SHP77 treated with DMSO at 0.1 percent for 48 hours (cell line): ENCODE measurements at regions not wholly inside any gene's neighbourhood (a gene's known extent, or its start where the extent isn't known, plus 50 kb on each side); places are given as distances from the start of the nearest gene placed in this dataset.
A peak's percentile ranks its signal among the peaks of the same experiment; 100 is the strongest.

Experiments used
- DNase-seq: peaks from one replicate; lab custom pipeline; 2025; lab: John Stamatoyannopoulos, UW

DNA sequence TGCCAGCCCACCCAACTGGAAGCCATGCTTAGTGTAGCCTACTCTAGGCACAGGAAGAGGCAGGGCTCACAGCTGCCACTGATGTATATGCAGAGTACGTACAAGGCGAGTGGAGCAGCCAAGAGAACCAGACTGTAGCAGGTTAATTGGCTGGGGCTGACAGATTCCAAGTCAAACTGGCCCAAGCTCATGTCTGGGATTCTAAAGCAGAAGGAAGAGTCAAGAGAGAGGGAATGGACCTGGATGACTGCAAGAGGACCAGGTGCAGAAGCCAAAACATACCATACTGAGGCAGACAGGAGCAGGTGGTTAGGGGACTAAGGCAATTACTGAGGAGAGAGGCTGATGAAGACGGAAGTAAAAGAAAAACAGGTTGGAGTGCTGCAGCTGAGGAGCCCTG, 51.3 kb upstream of the LRRN2 start:
- DNase-seq = peak; percentile 67

DNA sequence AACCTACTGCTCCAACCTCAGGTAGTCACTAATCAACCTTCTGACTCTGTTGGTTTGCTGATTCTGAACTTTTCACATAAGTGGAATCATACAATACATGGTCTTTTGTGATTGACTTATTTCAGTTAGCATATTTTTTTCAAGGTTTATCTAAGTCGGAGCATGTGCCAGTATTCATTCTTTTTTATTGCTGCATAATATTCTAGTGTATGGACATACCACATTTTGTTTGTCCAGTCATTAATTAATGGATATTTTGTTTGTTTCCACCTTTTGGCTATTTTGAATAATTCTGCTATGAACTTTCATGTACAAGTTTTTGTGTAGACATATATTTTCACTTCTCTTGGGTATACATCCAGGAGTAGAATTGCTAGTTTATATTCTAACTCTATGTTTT, 53.0 kb upstream of the LRRN2 start:
- DNase-seq = no peak

DNA sequence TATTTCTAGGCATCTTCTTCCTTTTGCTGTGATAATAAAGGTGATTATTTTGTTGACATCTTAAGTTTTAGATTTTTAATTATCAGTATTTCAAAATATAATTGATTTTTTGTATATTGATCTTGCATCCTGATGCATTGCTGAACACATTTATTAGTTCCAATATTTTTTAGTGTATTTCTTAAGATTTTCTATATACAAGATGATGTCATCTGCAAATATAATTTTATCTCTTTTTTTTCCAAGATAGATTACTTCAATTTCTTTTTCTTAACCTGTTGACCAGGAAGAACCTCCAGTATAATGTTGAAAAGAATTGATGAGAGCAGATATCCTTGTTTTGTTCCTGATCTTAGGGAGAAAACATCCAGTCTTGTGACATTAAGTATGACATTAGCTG, 54.8 kb upstream of the LRRN2 start:
- DNase-seq = no peak

DNA sequence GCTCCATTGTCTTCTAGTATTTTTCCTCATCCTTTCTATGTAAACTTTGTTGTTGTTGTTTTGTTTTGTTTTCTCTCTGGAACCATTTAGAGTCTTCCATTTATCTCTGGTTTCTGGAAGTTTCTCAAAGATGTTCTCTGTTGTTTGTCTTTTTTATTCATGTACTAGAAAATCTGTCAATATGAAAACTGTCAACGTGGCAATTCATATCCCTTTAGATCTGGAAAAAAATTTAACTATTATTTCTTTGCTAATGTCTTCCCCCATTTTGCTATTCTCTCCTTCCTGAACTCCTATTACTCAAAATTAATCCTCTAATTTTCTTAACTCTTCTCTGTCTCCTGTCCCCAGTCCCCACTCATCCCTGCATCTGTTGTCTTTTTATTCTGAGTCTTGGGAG, 55.9 kb upstream of the LRRN2 start:
- DNase-seq = no peak

DNA sequence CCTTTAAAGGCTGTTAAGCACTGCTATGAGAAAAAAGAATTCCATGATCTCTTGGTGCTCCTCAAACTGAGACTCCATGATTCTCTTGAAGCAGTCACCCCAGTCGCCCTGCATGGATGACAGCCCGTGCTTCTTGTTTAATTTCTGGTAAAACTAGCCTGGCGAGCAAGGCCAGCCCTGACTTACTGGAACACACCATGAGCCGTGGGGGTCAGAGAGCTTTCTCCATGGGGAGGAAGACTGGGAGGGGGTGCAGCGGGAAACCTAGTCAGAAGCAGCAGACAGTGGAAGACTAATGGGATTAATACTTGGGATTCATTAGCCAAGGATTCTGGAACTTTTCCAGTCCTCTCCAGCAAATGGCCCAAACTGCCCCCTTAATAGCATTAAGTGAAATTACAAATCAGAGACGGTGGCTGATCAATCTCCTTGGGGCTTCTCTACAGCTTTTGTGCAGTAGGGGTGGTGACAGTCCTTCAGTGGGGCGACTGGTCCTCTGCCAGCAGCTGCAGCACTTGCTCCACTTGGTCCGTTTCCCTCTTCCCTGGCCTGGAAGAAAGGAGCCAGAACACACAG, 57.2 kb upstream of the LRRN2 start:
- no peak for DNase-seq

DNA sequence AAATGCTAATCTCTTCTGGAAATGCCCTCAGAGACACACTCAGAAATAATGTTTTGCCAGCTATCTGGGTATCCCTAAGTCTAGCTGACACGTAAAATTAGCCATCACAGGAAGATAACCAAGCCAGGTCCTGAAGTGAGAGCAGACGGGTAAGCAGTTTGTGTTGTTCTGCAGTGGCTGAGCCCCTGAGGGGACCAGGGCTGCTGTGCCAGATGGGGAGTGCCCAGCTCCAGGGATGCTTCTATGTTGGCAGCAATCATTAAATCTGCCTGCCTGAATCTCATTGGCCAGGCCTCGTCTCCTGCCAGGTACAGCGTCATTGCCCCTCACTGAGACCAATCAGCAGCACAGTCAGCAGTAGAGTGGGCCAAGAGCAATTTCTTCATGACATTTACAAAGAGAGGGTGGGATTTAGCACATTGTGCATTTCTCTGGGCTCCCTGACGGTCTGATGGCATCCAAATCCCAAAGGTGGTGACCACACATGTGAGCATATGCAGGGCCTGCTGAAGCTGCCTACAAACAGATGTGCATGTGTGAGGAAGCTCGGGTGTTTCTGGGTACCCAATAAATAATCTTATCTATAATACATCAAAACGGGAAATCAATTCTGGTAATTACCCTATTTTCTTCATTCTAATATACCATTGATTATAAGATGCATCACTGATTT, 58.7 kb upstream of the LRRN2 start:
- DNase-seq = no peak

DNA sequence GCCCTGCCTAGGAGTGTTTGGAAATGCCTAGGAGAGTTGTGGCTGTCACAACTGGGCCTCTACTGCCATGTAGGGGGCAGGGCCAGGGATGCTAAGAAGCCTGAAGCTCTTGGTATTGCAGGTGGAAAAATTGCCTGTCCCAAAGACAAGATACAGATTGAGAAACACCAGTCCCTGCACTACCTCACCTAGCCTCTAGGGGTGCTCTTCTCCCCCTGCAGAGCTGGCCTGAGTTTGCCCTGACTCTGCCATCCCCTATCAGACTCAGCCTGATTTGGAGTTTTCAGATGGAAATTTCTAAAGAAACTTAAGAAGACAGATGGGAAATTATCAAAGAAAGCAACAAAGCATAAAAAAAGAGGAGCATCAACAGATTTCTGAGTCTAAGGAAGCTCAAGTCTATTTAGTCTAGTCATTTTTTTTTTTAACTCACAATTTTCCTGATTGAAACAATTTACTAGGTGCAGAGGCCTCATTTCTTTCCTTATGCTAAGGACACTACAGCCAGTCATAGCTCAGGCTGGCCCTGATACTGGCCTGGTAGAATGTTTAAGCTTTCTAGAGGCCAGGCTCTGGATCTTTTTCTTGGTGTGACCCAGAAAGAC, 61.4 kb upstream of the LRRN2 start:
- DNase-seq = peak; percentile 10

DNA sequence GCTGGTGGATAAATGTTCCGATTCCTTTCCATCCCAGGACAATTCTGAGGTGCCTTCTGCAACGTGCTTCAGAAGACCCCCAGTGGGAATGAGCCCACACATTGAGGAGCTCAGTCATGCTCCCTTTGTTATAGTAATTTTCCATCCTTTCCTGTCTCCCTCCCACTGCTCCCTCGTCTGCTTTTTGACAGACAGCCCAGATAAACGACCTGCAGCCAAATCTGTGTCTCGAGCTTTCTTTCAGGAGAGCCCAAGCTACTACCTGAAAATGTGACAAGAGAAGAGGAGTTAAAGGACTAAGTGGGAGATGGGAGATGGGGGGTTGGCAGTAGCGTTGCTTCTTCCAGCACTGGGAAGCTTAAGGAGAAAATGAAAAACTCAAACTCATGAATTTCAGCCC, 65.9 kb upstream of the LRRN2 start:
- no peak for DNase-seq

DNA sequence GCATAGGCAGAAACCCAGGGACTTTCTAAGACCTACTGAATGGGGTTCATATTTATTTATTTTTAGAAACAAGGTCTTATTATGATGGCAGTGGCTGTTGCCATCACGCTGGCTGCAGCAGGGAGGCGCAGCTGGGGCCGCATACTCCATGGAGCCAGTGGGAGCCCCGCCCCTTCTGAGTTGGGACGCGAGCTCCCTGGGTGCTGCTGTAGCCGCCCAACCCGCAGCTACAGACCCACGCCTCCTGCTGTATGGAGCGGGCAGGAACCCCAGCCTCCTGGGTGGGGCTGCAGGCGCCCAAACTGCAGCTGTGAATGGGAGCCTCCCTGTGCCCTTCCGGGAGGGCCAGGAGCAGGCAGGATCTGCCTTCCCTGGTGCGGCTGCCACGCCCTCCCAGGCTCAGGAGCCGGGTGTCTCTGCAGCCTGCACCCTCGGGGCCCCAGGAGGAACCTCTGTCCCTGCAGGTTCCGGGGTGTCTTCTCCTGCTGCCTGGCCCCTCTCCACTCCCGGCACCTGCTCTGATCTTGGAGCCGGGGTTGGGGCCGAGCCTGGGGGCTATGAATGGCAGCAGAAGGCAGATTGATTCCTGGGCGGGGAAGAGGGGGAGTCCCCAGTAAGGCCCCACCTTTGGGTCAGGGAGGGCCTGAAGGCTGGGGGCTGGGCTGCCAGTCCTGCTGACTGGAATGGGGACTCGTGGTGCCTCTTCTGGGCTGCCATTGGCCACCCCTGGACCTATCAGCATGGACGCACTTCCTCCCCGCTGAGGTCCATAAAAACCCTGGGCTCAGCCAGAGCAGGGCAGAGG, 66.5 kb upstream of the LRRN2 start:
- DNase-seq = no peak

DNA sequence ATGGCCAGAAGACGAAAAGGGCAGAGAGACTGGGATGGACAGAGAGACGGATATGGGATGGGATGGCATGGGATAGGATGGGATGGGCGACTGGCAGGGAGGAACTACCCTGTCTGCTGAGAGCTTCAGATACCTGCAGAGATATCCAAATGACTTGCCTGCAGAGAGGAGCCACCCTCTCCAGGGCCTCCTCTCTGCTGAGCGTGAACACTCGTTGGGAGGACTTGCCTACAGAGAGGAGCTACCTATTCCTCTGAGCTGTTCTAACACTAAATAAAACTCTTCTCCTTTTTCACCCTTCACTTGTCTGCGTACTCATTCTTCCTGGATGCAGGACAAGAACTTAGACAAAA, 67.1 kb upstream of the LRRN2 start:
- no peak for DNase-seq

DNA sequence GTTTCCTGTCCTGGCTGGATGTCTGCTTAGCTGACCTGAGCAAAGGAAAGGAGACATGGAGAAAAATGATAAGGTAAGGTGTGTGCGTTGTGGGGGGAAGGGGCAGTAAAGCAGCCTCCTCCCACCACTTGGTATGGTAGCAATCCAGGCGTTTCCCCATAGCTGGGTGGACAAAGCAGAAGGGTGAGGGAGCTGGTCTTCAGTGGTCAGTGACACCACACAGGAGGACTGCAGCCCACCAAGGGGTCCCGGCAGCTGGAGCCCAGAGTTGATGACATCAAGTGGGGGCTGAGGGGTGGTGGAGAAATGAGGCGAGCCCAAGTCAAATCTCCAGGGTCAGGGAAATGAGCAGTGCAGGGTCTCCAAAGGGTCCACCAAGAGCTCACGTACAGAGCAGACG, 69.3 kb upstream of the LRRN2 start:
- no peak for DNase-seq

DNA sequence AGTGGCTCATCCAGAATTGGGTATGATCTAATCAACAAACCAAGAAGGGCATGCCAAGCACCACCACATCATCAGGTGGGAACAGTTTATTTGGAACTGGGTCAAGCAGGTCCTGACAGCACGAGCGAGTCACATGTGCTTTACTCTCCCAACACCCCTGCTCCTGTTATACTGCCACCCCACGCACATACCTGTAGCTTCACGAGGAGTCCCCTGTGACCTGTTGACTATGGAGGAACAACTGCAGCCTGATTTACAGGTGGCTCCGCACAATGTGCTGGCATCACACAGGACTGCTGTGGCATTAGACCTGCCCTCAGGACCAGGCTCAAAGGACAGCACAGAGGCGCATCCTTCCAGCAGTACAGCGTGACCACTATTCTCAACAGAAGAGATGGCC, 70.8 kb upstream of the LRRN2 start:
- DNase-seq = no peak

DNA sequence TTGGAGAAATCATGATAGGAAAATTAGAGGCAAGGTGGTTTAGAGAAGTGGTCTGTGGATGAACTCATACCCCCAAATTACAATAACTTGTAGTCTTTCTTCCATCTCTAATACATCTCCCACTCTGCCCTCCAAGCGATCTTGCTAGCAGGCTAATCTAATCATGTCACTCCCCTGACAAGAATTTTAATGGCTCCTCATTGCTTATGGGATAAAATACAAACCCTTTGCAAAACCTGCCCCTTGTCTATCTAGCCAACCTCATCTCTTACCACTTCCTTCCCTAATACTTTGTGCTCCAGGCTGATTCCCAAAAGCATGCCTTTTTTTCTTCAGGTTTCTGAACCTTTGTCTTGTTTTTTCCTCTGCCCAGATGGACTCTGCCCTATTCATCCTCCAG, 71.3 kb upstream of the LRRN2 start:
- DNase-seq = no peak

DNA sequence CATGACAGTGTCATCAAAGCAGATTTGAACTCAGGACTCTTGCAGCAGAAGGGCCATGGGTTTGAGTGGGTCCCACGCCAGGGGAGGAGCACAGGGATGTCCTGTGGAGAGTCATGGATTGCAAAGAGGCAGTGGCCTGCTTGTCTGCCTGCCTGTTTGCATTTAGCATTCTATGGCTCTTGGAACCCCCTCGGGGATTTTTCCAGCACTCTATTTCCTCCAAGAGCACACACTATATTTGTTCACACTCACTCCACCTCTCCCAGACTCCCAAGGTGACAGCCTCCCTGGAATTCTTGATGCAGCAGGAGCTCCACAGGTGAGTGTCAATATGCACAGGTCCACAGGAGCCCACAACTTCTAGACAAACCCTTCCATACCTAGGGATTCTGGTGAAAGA, 73.1 kb upstream of the LRRN2 start:
- DNase-seq = no peak

DNA sequence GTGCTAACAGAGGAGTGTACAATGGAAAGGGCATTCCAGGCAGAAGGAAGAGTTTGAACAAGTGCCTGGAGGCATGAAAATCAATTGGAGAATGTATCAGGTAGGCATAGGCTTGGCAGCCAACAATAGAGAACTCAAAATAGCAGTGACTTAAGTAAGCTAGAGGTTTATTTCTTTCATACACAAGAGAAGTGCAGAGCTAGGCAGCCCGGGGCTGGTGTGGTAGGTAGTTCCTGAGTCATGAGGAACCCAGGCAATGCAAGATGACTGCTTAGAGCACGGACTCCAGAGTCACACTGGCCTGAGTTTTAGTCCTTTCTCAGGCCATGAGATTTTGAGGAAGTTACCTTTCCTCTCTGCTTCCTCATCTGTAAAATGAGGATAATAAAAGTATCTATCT, 74.8 kb upstream of the LRRN2 start:
- no peak for DNase-seq

DNA sequence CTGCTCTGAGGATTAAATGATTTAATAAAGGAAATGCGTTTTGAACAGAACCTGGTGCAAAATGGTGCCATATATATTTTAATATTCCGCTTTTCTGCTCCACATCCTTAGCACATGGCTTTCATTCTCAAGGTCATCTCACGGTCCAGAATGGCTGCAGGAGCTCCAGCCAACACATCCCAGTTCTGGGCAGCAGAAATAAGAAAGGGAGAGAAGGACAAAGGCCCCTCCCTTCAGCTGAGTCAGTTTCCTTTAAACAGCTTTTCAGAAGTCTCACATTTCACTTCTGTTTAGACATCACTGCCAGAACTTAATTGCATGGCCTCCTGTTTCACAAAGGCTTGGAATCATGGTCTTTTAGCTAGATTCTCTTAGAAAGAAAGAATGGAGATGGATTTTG, 75.2 kb upstream of the LRRN2 start:
- no peak for DNase-seq

DNA sequence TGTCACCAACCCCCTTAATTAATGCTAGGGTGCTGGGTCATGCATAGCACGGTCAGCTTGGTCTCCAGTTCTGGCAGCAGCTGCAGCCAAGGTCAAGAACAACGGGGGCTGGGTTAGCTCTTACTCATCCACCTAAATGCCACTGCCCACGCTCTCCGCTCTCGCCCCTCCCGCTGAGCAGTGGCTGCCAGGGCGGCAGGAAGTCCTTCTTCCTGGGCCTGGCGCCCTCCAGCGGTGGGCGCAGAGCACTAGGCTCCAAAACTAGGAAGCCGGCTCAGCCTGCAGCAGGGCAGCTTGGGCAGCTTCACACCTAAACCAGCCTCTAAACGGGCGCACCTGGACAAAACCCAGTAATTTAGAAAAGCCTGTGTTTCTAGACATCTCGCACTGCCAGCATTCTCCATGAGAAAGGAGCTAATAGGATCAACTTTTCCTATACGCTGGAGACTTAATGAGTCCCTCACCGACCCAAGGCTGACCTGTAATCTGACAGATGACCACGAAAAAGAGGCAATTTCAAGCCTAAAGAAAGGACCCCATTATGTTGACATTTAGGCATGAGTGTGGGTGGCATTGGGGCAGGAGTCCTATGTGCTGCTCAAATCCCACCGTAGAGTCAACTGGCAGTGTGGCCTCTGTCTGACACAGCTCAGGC, 78.4 kb upstream of the LRRN2 start:
- peak; percentile 84 for DNase-seq

DNA sequence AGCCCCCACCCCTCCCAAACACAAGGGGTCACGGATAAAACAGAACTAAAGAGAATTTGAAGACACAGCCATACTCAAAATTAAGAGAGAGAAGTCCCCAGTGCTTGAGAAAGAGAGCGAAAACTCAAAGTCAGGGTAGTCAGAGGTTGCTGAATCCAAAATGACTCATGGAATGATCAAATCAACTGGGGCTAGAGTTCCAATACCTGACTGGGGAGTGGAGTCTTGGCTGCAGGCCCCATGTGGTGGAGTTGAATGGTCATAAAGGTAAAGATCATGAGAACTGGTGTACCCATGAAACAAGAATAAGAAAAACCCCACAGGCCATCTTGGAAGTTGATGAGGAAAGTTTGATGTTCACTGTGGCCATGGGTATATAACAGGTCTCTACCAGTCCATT, 84.5 kb upstream of the LRRN2 start:
- DNase-seq = no peak

DNA sequence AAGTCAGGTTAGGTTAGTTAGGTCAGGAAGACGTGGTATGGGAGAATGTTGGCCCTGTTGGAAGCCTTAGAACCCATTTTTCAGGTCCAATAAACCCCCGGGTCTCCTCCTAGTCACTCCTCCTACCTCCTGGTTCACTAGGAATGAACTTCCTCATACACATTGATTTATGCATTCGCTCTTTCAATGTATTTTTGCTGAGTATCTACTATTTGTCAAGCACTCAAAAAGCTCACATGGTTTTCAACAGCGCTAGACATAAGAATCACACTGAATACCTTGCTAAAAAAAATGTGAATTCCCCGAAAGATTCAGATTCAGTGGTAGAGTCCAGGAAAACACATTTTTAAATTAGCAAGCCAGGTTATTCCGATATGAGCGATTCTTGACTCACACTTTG, 85.8 kb upstream of the LRRN2 start:
- DNase-seq = no peak

DNA sequence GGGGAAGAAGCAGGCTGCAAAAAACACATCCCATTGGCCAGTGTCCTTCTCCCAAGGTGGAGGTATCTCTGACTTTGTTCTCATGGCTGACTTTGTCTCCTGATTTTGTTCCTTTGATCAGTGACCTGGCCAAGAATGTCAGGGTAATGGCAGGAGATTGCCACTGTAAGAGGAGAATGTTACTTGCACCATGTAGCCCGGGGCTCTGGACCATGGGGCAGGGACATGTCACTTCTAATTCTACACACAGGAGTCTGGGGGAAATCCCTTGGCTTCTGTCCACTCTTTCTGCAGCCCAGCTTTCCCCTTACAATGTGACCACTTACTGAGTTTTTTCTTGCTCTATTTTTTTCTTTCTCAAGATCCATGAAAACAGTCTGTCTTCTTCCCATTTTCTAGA, 87.7 kb upstream of the LRRN2 start:
- DNase-seq = no peak

DNA sequence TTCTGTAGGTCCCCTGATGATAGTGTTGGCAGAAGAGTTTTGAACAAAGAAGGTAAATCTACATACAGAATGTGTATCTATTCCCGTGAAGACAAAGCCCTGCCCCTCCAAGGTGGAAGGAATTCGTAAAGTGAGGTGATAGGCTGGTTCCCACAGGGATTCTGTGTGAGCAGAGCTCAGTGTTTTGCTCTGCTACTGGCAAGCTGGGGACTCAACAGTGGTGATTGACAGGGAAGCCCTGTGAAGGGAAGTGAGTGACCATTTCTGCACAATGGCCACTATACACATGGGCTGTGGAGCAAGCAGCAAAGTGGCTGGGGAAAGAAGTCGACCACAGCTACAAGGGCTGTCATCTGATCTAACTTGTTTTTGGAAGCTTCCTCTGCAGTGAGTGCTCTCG, 90.0 kb upstream of the LRRN2 start:
- no peak for DNase-seq

DNA sequence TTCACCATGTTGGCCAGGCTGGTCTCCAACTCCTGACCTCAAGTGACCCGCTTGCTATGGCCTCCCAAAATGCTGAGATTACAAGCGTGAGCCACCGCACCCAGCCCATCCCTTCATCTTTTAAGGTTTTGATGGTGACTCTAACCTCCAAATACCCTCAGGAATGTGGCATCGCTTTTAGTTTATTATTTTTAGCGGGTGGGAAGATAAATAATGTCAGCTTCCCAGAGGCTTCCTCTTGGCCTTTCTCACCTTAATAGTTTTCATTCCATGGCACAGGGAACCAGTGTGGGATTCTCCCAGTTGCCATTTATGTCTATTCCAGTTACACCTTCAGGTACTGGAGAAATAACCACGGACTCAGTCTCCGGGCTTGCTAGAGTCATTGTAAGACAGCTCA, 92.1 kb upstream of the LRRN2 start:
- no peak for DNase-seq

DNA sequence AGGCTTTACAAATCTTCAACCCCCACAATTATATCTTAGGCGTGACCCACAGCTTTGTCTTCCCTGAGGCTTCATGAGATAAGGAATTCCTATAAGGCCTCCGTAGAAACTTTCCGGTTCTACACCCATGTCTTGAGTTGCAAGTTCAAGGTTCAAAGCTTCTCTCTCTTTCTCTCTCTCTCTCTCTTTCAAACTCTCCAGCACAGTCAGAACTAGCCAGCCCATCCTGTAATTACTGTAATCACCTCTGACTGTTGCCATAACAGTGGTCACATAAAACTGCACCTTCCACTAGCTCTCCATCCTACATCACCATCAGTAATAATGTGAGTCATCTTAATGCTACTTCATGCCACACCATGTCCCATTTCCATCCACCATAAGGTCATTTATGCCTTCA, 90.0 kb upstream of the NFASC start:
- no peak for DNase-seq
